Muscle layer of colon (tissue), 2 donors: ENCODE measurements at regions not wholly inside any gene's neighbourhood (a gene's known extent, or its start where the extent isn't known, plus 50 kb on each side); places are given as distances from the start of the nearest gene placed in this dataset.
"Not testable (repeated sequence)": the region's sequence is repeated elsewhere in the genome, so short reads cannot be mapped to it uniquely, and the experiment has no call there.

Experiments used
- H3K27ac ChIP-seq: one replicate; pipeline ENCODE4 v1.7.0; 2013; ENCODE audit warnings: low read depth, mild to moderate bottlenecking, low read length, moderate library complexity
- H3K27me3 ChIP-seq, 2 donors: one replicate each; pipeline ENCODE4 v1.7.0; 2013; ENCODE audit warnings: low read length in 2 of 2, mild to moderate bottlenecking in 2 of 2; ENCODE audit not compliant: insufficient read depth in 2 of 2, control insufficient read depth in 1 of 2
- H3K36me3 ChIP-seq: one replicate; pipeline ENCODE4 v1.7.0; 2013; ENCODE audit warnings: mild to moderate bottlenecking, low read length; ENCODE audit not compliant: insufficient read depth
- H3K4me1 ChIP-seq: one replicate; pipeline ENCODE4 v1.7.0; 2013; ENCODE audit warnings: mild to moderate bottlenecking, low read length; ENCODE audit not compliant: insufficient read depth
- H3K4me3 ChIP-seq, 2 donors: one replicate each; pipeline ENCODE4 v1.7.0; 2013; ENCODE audit warnings: low read length in 2 of 2, low read depth in 1 of 2, mild to moderate bottlenecking in 1 of 2, moderate library complexity in 1 of 2
- H3K9ac ChIP-seq: one replicate; pipeline ENCODE4 v1.7.0; 2013; ENCODE audit warnings: low read length
- H3K9me3 ChIP-seq: one replicate; pipeline ENCODE4 v1.7.0; 2013; ENCODE audit warnings: mild to moderate bottlenecking, low read length
- donor health status: abdominal sarcoma.
- donor health status: Adenocarcinoma of cecum.

- Histone ChIP-seq H3K9me3 (no peaks in the 10 kb centered on the region), H3K27me3 (no peaks in the 10 kb centered on the region), H3K27ac (no peak overlapping the region), H3K4me1 (no peaks in the 10 kb centered on the region), H3K9ac (no peak overlapping the region), H3K36me3 (no peaks in the 10 kb centered on the region), H3K4me3 (no peak overlapping the region)
Observed at GRCh38 chr6:134805168-134805567, 144.7 kb downstream of the ALDH8A1 start.

GRCh38 chr6:134804311-134804710, 145.6 kb downstream of the ALDH8A1 start:
- not testable (repeated sequence) for H3K9ac ChIP-seq, H3K36me3 ChIP-seq, H3K27me3 ChIP-seq, H3K27ac ChIP-seq, H3K4me1 ChIP-seq, H3K4me3 ChIP-seq, H3K9me3 ChIP-seq

DNA sequence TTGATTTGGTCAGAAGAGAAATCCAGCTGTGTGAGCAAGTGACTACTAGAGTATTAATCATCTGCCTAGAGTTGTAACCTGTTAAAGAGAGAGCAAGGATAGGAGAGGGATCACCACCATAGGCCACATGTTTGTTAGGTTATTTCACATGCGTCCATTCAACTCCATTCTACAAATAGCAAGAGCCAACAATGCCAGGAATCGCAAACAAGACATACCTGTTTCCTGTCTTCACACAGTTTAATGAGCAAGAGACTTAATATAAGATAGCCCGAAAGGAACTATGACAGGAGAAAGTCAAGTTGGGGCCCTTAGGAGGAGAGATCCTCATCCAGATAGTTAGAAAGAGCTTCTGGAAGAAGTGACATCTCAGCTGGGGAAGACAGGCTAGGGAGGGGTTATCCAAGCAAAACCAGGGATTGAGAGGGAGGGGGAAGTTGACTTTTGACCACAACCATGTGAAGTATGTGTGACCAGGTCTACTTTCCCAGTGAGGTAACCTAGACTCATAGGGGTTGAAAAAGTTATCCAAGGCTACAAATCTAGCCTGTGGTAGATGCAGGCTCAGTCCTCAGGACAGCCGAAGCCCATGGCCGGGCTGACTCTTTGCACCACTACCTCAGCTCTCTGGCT, 147.4 kb downstream of the ALDH8A1 start:
- no peaks in the 10 kb centered on the region for H3K4me1 ChIP-seq
- H3K27ac ChIP-seq = no peak overlapping the region
- H3K9me3 ChIP-seq = no peaks in the 10 kb centered on the region
- H3K4me3 ChIP-seq = no peak overlapping the region
- no peaks in the 10 kb centered on the region for H3K36me3 ChIP-seq
- H3K27me3 ChIP-seq = no peaks in the 10 kb centered on the region
- no peak overlapping the region for H3K9ac ChIP-seq

GRCh38 chr6:134797400-134798113, 152.3 kb downstream of the ALDH8A1 start:
- Histone ChIP-seq H3K4me1 (no peaks in the 10 kb centered on the region), H3K27ac (no peak overlapping the region), H3K9ac (no peak overlapping the region), H3K9me3 (no peaks in the 10 kb centered on the region), H3K36me3 (no peaks in the 10 kb centered on the region), H3K27me3 (no peaks in the 10 kb centered on the region), H3K4me3 (no peak overlapping the region)

DNA sequence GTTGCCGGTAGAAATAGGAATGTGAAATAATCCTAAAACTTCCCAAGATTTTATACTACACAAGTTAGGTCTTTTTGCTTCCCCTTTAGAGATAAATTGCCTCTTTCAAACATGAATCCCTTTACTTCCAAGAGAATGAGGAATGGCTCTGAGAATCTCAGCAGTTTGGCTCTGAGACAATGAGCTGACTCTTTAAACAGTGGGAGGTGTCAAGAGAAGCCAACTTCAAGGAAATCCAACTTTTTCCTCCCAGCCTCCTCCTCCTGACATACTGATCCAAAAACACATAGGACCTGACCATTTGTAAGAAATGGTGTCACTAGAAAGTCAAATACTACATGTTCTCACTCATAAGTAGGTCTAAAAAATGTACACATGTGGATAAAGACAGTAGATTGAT, 154.2 kb downstream of the ALDH8A1 start:
- no peaks in the 10 kb centered on the region for H3K36me3 ChIP-seq
- H3K4me1 ChIP-seq = no peaks in the 10 kb centered on the region
- no peaks in the 10 kb centered on the region for H3K9me3 ChIP-seq
- H3K4me3 ChIP-seq = no peak overlapping the region
- H3K27me3 ChIP-seq = no peaks in the 10 kb centered on the region
- H3K9ac ChIP-seq = no peak overlapping the region
- no peak overlapping the region for H3K27ac ChIP-seq

DNA sequence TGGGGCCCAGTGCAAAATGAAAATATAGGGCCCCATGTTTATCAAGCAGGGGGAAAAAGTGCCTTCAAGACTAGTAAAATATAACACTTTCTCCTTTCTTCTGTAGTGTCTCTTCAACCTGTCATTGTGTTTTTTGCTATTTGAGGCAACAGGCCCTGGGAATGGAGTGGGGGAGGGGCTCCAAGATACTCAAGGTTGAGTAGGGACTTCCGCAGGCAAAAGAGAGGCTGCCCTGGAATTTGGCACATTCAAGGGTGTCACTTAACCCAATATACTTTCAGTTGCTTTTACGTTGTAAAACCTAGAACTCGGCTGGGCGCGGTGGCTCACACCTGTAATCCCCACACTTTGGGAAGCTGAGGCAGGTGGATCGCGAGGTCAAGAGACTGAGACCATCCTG, 154.9 kb downstream of the ALDH8A1 start:
- Histone ChIP-seq H3K27ac (no peak overlapping the region), H3K9ac (no peak overlapping the region), H3K9me3 (no peaks in the 10 kb centered on the region), H3K4me3 (no peak overlapping the region), H3K27me3 (no peaks in the 10 kb centered on the region), H3K36me3 (no peaks in the 10 kb centered on the region), H3K4me1 (no peaks in the 10 kb centered on the region)

DNA sequence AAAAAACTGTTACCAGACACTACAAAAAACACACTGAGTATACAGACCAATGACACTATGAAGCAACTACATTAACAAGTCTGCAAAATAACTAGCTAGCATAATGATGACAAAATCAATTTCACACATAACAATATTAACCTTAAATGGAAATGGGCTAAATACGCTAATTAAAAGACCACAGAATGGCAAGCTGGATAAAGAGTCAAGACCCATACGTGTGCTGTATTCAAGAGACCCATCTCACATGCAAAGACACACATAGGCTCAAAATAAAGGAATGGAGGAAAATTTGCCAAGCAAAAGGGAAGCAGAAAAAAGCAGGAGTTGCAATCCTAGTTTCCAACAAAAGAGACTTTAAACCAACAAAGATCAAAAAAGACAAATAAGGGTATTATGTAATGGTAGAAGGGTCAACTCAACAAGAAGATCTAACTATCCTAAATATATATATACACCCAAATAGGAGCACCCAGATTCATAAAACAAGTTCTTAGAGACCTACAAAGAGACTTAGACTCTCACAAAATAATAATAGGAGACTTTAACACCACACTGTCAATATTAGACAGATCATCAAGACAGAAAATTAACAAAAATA, 158.6 kb downstream of the ALDH8A1 start:
- H3K4me1 ChIP-seq, H3K27ac ChIP-seq: not testable (repeated sequence)

GRCh38 chr6:134787261-134787877, 162.5 kb downstream of the ALDH8A1 start:
- H3K4me3 ChIP-seq = no peak overlapping the region
- no peaks in the 10 kb centered on the region for H3K27me3 ChIP-seq
- no peaks in the 10 kb centered on the region for H3K9me3 ChIP-seq
- no peak overlapping the region for H3K27ac ChIP-seq
- H3K9ac ChIP-seq = no peak overlapping the region
- H3K36me3 ChIP-seq = no peaks in the 10 kb centered on the region
- no peaks in the 10 kb centered on the region for H3K4me1 ChIP-seq

More for the DNA sequence above, 158.6 kb downstream of the ALDH8A1 start:
- not testable (repeated sequence) for H3K9ac ChIP-seq, H3K4me3 ChIP-seq, H3K36me3 ChIP-seq, H3K27me3 ChIP-seq, H3K9me3 ChIP-seq

GRCh38 chr6:134784336-134784735, 165.6 kb downstream of the ALDH8A1 start:
- H3K27me3 ChIP-seq = no peaks in the 10 kb centered on the region
- no peaks in the 10 kb centered on the region for H3K9me3 ChIP-seq
- no peaks in the 10 kb centered on the region for H3K4me1 ChIP-seq
- H3K4me3 ChIP-seq = no peak overlapping the region
- no peak overlapping the region for H3K9ac ChIP-seq
- no peaks in the 10 kb centered on the region for H3K36me3 ChIP-seq
- H3K27ac ChIP-seq = no peak overlapping the region

- Histone ChIP-seq H3K4me1 (no peaks in the 10 kb centered on the region), H3K9ac (no peak overlapping the region), H3K4me3 (no peak overlapping the region), H3K27me3 (no peaks in the 10 kb centered on the region), H3K36me3 (no peaks in the 10 kb centered on the region), H3K27ac (no peak overlapping the region), H3K9me3 (no peaks in the 10 kb centered on the region)
Observed at GRCh38 chr6:134778431-134778830, 171.5 kb downstream of the ALDH8A1 start.

DNA sequence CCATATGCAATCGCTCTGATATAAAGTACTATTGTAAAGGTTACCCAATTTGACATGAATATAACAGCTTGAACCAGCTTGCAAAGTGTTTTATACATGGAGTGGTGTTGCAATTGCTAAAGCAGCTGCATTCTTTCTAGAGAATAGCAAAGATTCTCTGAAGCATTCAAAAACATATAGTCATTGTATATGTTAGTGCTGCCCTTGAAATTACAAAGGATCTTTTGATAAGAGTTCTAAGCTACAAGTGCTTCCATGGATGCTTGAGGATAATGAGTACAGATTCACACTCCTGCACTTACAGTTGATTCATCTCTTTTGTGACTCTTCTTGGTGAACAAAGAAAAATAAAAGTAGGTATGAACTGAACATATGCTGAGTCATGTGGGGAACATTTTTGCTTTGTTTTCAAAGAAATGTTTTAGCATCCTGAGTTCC, 175.7 kb downstream of the ALDH8A1 start:
- Histone ChIP-seq H3K9ac (no peak overlapping the region), H3K4me3 (no peak overlapping the region), H3K27me3 (no peaks in the 10 kb centered on the region), H3K4me1 (no peaks in the 10 kb centered on the region), H3K27ac (no peak overlapping the region), H3K36me3 (no peaks in the 10 kb centered on the region), H3K9me3 (no peaks in the 10 kb centered on the region)
